Immature natural killer cell (primary cell): ENCODE measurements at regions not wholly inside any gene's neighbourhood (a gene's known extent, or its start where the extent isn't known, plus 50 kb on each side); places are given as distances from the start of the nearest gene placed in this dataset.

Experiments
- DNase-seq, 3 donors: peaks; one replicate each; pipeline ENCODE4 v3.0.0; 2022; ENCODE audit warnings: mixed read lengths in 1 of 3
- H3K27ac Mint-ChIP-seq, 6 donors: one replicate each; pipeline ENCODE4 v1.8.0; 2020; ENCODE audit warnings: mixed read lengths in 6 of 6, mild to moderate bottlenecking in 5 of 6, inconsistent platforms in 4 of 6, moderate library complexity in 3 of 6
- H3K27me3 Mint-ChIP-seq, 3 donors: one replicate each; pipeline ENCODE4 v1.8.0; 2020 to 2021; ENCODE audit warnings: low read depth in 3 of 3, mild to moderate bottlenecking in 3 of 3, mixed read lengths in 3 of 3, moderate library complexity in 3 of 3, inconsistent platforms in 1 of 3
- H3K36me3 Mint-ChIP-seq, 3 donors: one replicate each; pipeline ENCODE4 v1.8.0; 2020; ENCODE audit warnings: mixed read lengths in 3 of 3, inconsistent platforms in 2 of 3, mild to moderate bottlenecking in 2 of 3
- H3K4me1 Mint-ChIP-seq, 2 donors: one replicate each; pipeline ENCODE4 v1.8.0; 2020; ENCODE audit warnings: inconsistent platforms in 2 of 2, mild to moderate bottlenecking in 2 of 2, mixed read lengths in 2 of 2, moderate library complexity in 1 of 2
- H3K4me3 Mint-ChIP-seq, 5 donors: one replicate each; pipeline ENCODE4 v1.8.0; 2020; ENCODE audit warnings: mild to moderate bottlenecking in 5 of 5, mixed read lengths in 5 of 5, inconsistent platforms in 3 of 5, moderate library complexity in 3 of 5
- H3K9me3 Mint-ChIP-seq, 6 donors: one replicate each; pipeline ENCODE4 v1.8.0; 2020; ENCODE audit warnings: mild to moderate bottlenecking in 6 of 6, mixed read lengths in 6 of 6, inconsistent platforms in 4 of 6, moderate library complexity in 3 of 6

GRCh38 chr7:46549892-46550639 is 629.0 kb upstream of the IGFBP3 start:
- H3K4me3 Mint-ChIP-seq: no peak overlapping the region
- H3K36me3 Mint-ChIP-seq: no peaks in the 10 kb centered on the region
- no peaks in the 10 kb centered on the region for H3K4me1 Mint-ChIP-seq
- peaks cover 0 to 37% (median 6%) of the 10 kb centered on the region in 6 donors for H3K9me3 Mint-ChIP-seq
- DNase-seq: no peak
- H3K27ac Mint-ChIP-seq: no peak overlapping the region
- no peaks in the 10 kb centered on the region for H3K27me3 Mint-ChIP-seq

- Mint-ChIP-seq H3K27ac (no peak overlapping the region), H3K9me3 (peaks cover 0 to 31% (median 4%) of the 10 kb centered on the region in 6 donors), H3K4me1 (no peaks in the 10 kb centered on the region), H3K27me3 (no peaks in the 10 kb centered on the region), H3K36me3 (no peaks in the 10 kb centered on the region), H3K4me3 (no peak overlapping the region)
- DNase-seq: no peak
These were observed 628.3 kb upstream of the IGFBP3 start for GRCh38 chr7:46549347-46549746.

GRCh38 chr7:46547044-46547443 is 626.0 kb upstream of the IGFBP3 start:
- DNase-seq: no peak
- Mint-ChIP-seq H3K27ac (no peak overlapping the region), H3K4me3 (no peak overlapping the region), H3K4me1 (no peaks in the 10 kb centered on the region), H3K36me3 (no peaks in the 10 kb centered on the region), H3K9me3 (peaks cover 0 to 26% (median 3%) of the 10 kb centered on the region in 6 donors), H3K27me3 (no peaks in the 10 kb centered on the region)

- no peak for DNase-seq
- H3K27ac Mint-ChIP-seq: no peak overlapping the region
These were observed 624.7 kb upstream of the IGFBP3 start for GRCh38 chr7:46545790-46546189.

GRCh38 chr7:46544396-46545008 is 623.4 kb upstream of the IGFBP3 start:
- H3K9me3 Mint-ChIP-seq: peaks cover 0 to 24% (median 4%) of the 10 kb centered on the region in 6 donors
- no peaks in the 10 kb centered on the region for H3K4me1 Mint-ChIP-seq
- no peaks in the 10 kb centered on the region for H3K27me3 Mint-ChIP-seq
- no peak overlapping the region for H3K4me3 Mint-ChIP-seq
- H3K27ac Mint-ChIP-seq: no peak overlapping the region
- no peak for DNase-seq
- no peaks in the 10 kb centered on the region for H3K36me3 Mint-ChIP-seq

More at GRCh38 chr7:46545790-46546189, 624.7 kb upstream of the IGFBP3 start:
- Mint-ChIP-seq H3K4me3 (no peak overlapping the region), H3K36me3 (no peaks in the 10 kb centered on the region), H3K9me3 (peaks cover 0 to 26% (median 3%) of the 10 kb centered on the region in 6 donors), H3K4me1 (no peaks in the 10 kb centered on the region), H3K27me3 (no peaks in the 10 kb centered on the region)

- DNase-seq: no peak
- Mint-ChIP-seq H3K27me3 (no peaks in the 10 kb centered on the region), H3K4me1 (no peaks in the 10 kb centered on the region), H3K9me3 (peaks cover 0 to 21% (median 3%) of the 10 kb centered on the region in 6 donors), H3K4me3 (no peak overlapping the region), H3K36me3 (no peaks in the 10 kb centered on the region), H3K27ac (no peak overlapping the region)
These were observed 621.0 kb upstream of the IGFBP3 start for GRCh38 chr7:46542076-46542475.

GRCh38 chr7:46539892-46540483 is 618.9 kb upstream of the IGFBP3 start:
- Mint-ChIP-seq H3K4me3 (no peak overlapping the region), H3K4me1 (no peaks in the 10 kb centered on the region), H3K9me3 (peaks cover 0 to 33% (median 7%) of the 10 kb centered on the region in 6 donors), H3K27me3 (no peaks in the 10 kb centered on the region), H3K36me3 (no peaks in the 10 kb centered on the region), H3K27ac (no peak overlapping the region)
- no peak for DNase-seq

GRCh38 chr7:46537191-46537905 is 616.3 kb upstream of the IGFBP3 start:
- H3K9me3 Mint-ChIP-seq: peaks cover 5 to 46% (median 10%) of the 10 kb centered on the region in 6 donors
- H3K4me3 Mint-ChIP-seq: no peak overlapping the region
- H3K27ac Mint-ChIP-seq: no peak overlapping the region
- H3K27me3 Mint-ChIP-seq: no peaks in the 10 kb centered on the region
- no peak for DNase-seq
- H3K36me3 Mint-ChIP-seq: no peaks in the 10 kb centered on the region
- no peaks in the 10 kb centered on the region for H3K4me1 Mint-ChIP-seq

GRCh38 chr7:46534664-46535588 is 613.9 kb upstream of the IGFBP3 start:
- no peaks in the 10 kb centered on the region for H3K4me1 Mint-ChIP-seq
- peaks cover 7 to 57% (median 10%) of the 10 kb centered on the region in 6 donors for H3K9me3 Mint-ChIP-seq
- H3K27ac Mint-ChIP-seq: no peak overlapping the region
- DNase-seq: no peak
- H3K27me3 Mint-ChIP-seq: peaks cover 0 to 2% (median 0%) of the 10 kb centered on the region in 3 donors
- no peak overlapping the region for H3K4me3 Mint-ChIP-seq
- no peaks in the 10 kb centered on the region for H3K36me3 Mint-ChIP-seq

- H3K4me3 Mint-ChIP-seq: no peak overlapping the region
- H3K9me3 Mint-ChIP-seq: peaks cover 7 to 54% (median 11%) of the 10 kb centered on the region in 6 donors
- no peaks in the 10 kb centered on the region for H3K4me1 Mint-ChIP-seq
- no peaks in the 10 kb centered on the region for H3K36me3 Mint-ChIP-seq
- DNase-seq: no peak
- no peak overlapping the region for H3K27ac Mint-ChIP-seq
- peaks cover 0 to 2% (median 0%) of the 10 kb centered on the region in 3 donors for H3K27me3 Mint-ChIP-seq
These were observed 612.9 kb upstream of the IGFBP3 start for GRCh38 chr7:46533946-46534345.

GRCh38 chr7:46532571-46532970 is 611.5 kb upstream of the IGFBP3 start:
- no peak overlapping the region for H3K4me3 Mint-ChIP-seq
- H3K36me3 Mint-ChIP-seq: no peaks in the 10 kb centered on the region
- H3K9me3 Mint-ChIP-seq: peaks cover 7 to 60% (median 16%) of the 10 kb centered on the region in 6 donors
- DNase-seq: no peak
- H3K27me3 Mint-ChIP-seq: peaks cover 0 to 2% (median 0%) of the 10 kb centered on the region in 3 donors
- H3K27ac Mint-ChIP-seq: no peak overlapping the region
- H3K4me1 Mint-ChIP-seq: no peaks in the 10 kb centered on the region

- no peak for DNase-seq
- Mint-ChIP-seq H3K9me3 (peaks cover 3 to 47% (median 18%) of the 10 kb centered on the region in 6 donors), H3K4me1 (no peaks in the 10 kb centered on the region), H3K27ac (no peak overlapping the region), H3K36me3 (no peaks in the 10 kb centered on the region), H3K4me3 (no peak overlapping the region), H3K27me3 (peaks cover 0 to 2% (median 0%) of the 10 kb centered on the region in 3 donors)
These were observed 609.1 kb upstream of the IGFBP3 start for GRCh38 chr7:46530081-46530750.
